PC-3 (cell line): ENCODE measurements at regions not wholly inside any gene's neighbourhood (a gene's known extent, or its start where the extent isn't known, plus 50 kb on each side); places are given as distances from the start of the nearest gene placed in this dataset.

Experiments used
- EZH2 ChIP-seq: fragments of 300-600 bp; sonication (generic); IDR thresholded peaks from one replicate; pipeline ENCODE4 v1.6.1; 2017; ENCODE audit warnings: antibody characterized with exemption, mild to moderate bottlenecking, low read length; ENCODE audit not compliant: unreplicated experiment
- EZH2phosphoT487 ChIP-seq: fragments of 300-600 bp; sonication (generic); IDR thresholded peaks from 2 replicates; pipeline ENCODE4 v1.6.1; 2018; ENCODE audit warnings: mild to moderate bottlenecking, antibody characterized with exemption, low read length, borderline replicate concordance
- TF ChIP-seq, protein P1 (sequence below): fragments of 300-600 bp; sonication (generic); conservative IDR thresholded peaks from 2 replicates; pipeline ENCODE4 v1.5.1; 2017; ENCODE audit warnings: antibody characterized with exemption, low read depth, mild to moderate bottlenecking, low read length

DNA sequence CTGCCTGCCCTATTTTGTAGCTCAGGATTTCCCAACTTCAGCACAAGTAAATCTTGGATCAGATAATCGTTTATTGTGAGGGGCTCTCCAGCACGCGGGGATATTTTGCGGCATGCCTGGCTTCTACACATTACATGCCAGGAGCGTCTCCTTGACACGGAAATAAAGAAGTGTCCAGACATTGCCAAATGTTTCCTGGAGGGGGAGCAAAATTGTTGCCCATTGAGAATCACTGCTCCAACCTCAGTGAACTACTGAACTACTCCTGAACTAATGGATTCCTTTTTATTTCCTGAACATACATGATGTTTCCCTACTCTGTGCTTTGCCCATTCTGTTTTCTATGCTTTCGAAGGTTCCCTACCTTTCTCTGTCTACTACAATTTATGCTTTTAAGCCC lies 1359.1 kb upstream of the ADGRL2 start:
- TF ChIP-seq EZH2phosphoT487 = no peak
- TF ChIP-seq, protein P1, sequence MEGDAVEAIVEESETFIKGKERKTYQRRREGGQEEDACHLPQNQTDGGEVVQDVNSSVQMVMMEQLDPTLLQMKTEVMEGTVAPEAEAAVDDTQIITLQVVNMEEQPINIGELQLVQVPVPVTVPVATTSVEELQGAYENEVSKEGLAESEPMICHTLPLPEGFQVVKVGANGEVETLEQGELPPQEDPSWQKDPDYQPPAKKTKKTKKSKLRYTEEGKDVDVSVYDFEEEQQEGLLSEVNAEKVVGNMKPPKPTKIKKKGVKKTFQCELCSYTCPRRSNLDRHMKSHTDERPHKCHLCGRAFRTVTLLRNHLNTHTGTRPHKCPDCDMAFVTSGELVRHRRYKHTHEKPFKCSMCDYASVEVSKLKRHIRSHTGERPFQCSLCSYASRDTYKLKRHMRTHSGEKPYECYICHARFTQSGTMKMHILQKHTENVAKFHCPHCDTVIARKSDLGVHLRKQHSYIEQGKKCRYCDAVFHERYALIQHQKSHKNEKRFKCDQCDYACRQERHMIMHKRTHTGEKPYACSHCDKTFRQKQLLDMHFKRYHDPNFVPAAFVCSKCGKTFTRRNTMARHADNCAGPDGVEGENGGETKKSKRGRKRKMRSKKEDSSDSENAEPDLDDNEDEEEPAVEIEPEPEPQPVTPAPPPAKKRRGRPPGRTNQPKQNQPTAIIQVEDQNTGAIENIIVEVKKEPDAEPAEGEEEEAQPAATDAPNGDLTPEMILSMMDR = peak; percentile 22; the same call in 1 of the 2 replicates
- TF ChIP-seq EZH2 = no peak
